NB4 (cell line): ENCODE measurements at regions not wholly inside any gene's neighbourhood (a gene's known extent, or its start where the extent isn't known, plus 50 kb on each side); places are given as distances from the start of the nearest gene placed in this dataset.
"Not testable (repeated sequence)": the region's sequence is repeated elsewhere in the genome, so short reads cannot be mapped to it uniquely, and the experiment has no call there.

Source experiments
- DNase-seq: peaks from one replicate; pipeline ENCODE4 v3.0.0; 2010; ENCODE audit warnings: low read depth
- H3K4me3 ChIP-seq: one replicate; pipeline ENCODE4 v1.5.1; 2011; ENCODE audit warnings: mild to moderate bottlenecking, low read depth, low read length, moderate library complexity
- CTCF ChIP-seq: IDR thresholded peaks from one replicate; pipeline ENCODE4 v1.5.1; 2012; ENCODE audit warnings: low read depth, low read length
- MAX ChIP-seq: IDR thresholded peaks from 2 replicates; pipeline ENCODE4 v1.6.1; 2011; ENCODE audit warnings: low read depth, low read length
- MYC ChIP-seq: IDR thresholded peaks from 2 replicates; pipeline ENCODE4 v1.6.1; 2011; ENCODE audit warnings: low read depth, low read length
- POLR2A ChIP-seq: IDR thresholded peaks from 2 replicates; pipeline ENCODE4 v1.6.1; 2011; ENCODE audit warnings: mild to moderate bottlenecking; ENCODE audit not compliant: insufficient read length; ENCODE audit errors: extremely low read depth

- no peak overlapping the region for H3K4me3 ChIP-seq
- no peak for DNase-seq
- no peak for TF ChIP-seq MAX
- TF ChIP-seq POLR2A: no peak
- no peak for TF ChIP-seq MYC
- TF ChIP-seq CTCF: no peak
These were observed 256.1 kb downstream of the ZWINT start for GRCh38 chr10:56104923-56105322.

- no peak for DNase-seq
- TF ChIP-seq CTCF (no peak), POLR2A (no peak), MYC (no peak)
- H3K4me3 ChIP-seq: no peak overlapping the region
These were observed 256.6 kb downstream of the ZWINT start for GRCh38 chr10:56104487-56104886.

- no peak for DNase-seq
- TF ChIP-seq POLR2A (no peak), MAX (no peak), MYC (no peak), CTCF (no peak)
These were observed 264.9 kb downstream of the ZWINT start for GRCh38 chr10:56096226-56096517.

GRCh38 chr10:56095506-56096225, 265.4 kb downstream of the ZWINT start:
- no peak for TF ChIP-seq MYC
- no peak for TF ChIP-seq CTCF
- no peak for TF ChIP-seq MAX
- no peak for TF ChIP-seq POLR2A
- H3K4me3 ChIP-seq: no peak overlapping the region
- no peak for DNase-seq

More at GRCh38 chr10:56096226-56096517, 264.9 kb downstream of the ZWINT start:
- no peak overlapping the region for H3K4me3 ChIP-seq

- DNase-seq, H3K4me3 ChIP-seq: not testable (repeated sequence)
These were observed 267.4 kb downstream of the ZWINT start for GRCh38 chr10:56093645-56094044.

- H3K4me3 ChIP-seq: no peak overlapping the region
- peak; percentile 3 for DNase-seq
- TF ChIP-seq MAX: no peak
- no peak for TF ChIP-seq POLR2A
- TF ChIP-seq MYC: no peak
- no peak for TF ChIP-seq CTCF
These were observed 269.2 kb downstream of the ZWINT start for GRCh38 chr10:56091872-56092271.
